Stimulated activated CD4-positive, alpha-beta T cell treated with anti-CD3 and anti-CD28 coated beads, Interleukin-4, amount 100 ng/mL, for 48 hours (primary cell): ENCODE measurements at regions not wholly inside any gene's neighbourhood (a gene's known extent, or its start where the extent isn't known, plus 50 kb on each side); places are given as distances from the start of the nearest gene placed in this dataset.

Experiments used
- DNase-seq, 2 donors: peaks; one replicate each; pipeline ENCODE4 v3.0.0-alpha.2; 2020; ENCODE audit warnings: low read depth in 2 of 2

- no peak for DNase-seq
Measured at GRCh38 chr14:85418721-85419120, 111.2 kb upstream of the FLRT2 start.

GRCh38 chr14:85420278-85420677, 109.7 kb upstream of the FLRT2 start:
- no peak for DNase-seq

GRCh38 chr14:85420707-85421106, 109.2 kb upstream of the FLRT2 start:
- DNase-seq = no peak

- no peak for DNase-seq
Measured at GRCh38 chr14:85421186-85421877, 108.6 kb upstream of the FLRT2 start.

- no peak for DNase-seq
Measured at GRCh38 chr14:85423889-85424288, 106.1 kb upstream of the FLRT2 start.

- DNase-seq = no peak
Measured at GRCh38 chr14:85425507-85425906, 104.4 kb upstream of the FLRT2 start.

- DNase-seq = no peak
Measured at GRCh38 chr14:85426068-85426935, 103.6 kb upstream of the FLRT2 start.

GRCh38 chr14:85428926-85429325, 101.0 kb upstream of the FLRT2 start:
- no peak for DNase-seq

GRCh38 chr14:85437148-85437547, 92.8 kb upstream of the FLRT2 start:
- no peak for DNase-seq

- no peak for DNase-seq
Measured at GRCh38 chr14:85438001-85438400, 91.9 kb upstream of the FLRT2 start.

- no peak for DNase-seq
Measured at GRCh38 chr14:85438481-85438942, 91.4 kb upstream of the FLRT2 start.

GRCh38 chr14:85439696-85440328, 90.1 kb upstream of the FLRT2 start:
- no peak for DNase-seq

- DNase-seq = no peak
Measured at GRCh38 chr14:85441909-85442643, 87.9 kb upstream of the FLRT2 start.

- no peak for DNase-seq
Measured at GRCh38 chr14:85442996-85443395, 86.9 kb upstream of the FLRT2 start.

- no peak for DNase-seq
Measured at GRCh38 chr14:85444635-85445034, 85.3 kb upstream of the FLRT2 start.

- no peak for DNase-seq
Measured at GRCh38 chr14:85445151-85445795, 84.7 kb upstream of the FLRT2 start.

GRCh38 chr14:85447883-85448282, 82.1 kb upstream of the FLRT2 start:
- no peak for DNase-seq

GRCh38 chr14:85451421-85451820, 78.5 kb upstream of the FLRT2 start:
- no peak for DNase-seq

GRCh38 chr14:85453401-85454225, 76.3 kb upstream of the FLRT2 start:
- no peak for DNase-seq

GRCh38 chr14:85454226-85454813, 75.6 kb upstream of the FLRT2 start:
- DNase-seq = no peak
